ENCODE measurements at regions not wholly inside any gene's neighbourhood (a gene's known extent, or its start where the extent isn't known, plus 50 kb on each side); places are given as distances from the start of the nearest gene placed in this dataset.

DNA sequence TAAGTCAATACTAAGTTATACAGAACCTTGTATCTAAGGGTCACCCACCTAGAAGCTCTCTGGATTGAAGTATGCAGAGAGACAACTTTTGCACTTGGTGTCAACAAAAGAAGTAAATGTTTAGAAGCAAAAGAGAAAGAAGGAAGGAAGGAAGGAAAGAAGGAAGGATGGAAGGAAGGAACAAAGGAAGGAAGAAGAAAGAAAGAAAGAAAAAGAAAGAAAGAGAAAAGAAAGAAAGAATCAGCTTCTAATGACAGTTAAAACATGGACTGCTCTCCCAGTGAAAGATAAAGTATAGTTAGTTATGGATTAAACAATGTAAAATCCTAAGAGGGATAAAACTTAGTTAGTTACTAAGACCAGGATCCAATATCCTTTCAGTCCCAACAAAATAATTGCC, 613.8 kb upstream of the NR2F2 start (continued):
- TF ChIP-seq, protein P1, sequence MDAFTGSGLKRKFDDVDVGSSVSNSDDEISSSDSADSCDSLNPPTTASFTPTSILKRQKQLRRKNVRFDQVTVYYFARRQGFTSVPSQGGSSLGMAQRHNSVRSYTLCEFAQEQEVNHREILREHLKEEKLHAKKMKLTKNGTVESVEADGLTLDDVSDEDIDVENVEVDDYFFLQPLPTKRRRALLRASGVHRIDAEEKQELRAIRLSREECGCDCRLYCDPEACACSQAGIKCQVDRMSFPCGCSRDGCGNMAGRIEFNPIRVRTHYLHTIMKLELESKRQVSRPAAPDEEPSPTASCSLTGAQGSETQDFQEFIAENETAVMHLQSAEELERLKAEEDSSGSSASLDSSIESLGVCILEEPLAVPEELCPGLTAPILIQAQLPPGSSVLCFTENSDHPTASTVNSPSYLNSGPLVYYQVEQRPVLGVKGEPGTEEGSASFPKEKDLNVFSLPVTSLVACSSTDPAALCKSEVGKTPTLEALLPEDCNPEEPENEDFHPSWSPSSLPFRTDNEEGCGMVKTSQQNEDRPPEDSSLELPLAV (CRISPR knock-in tag; conservative IDR thresholded peaks at IDR 0.05; ENCODE audit: low read depth): no peak
- no peak for TF ChIP-seq KLF13 (CRISPR knock-in tag; IDR thresholded peaks at IDR 0.05)
- no peak for TF ChIP-seq TBP (CRISPR knock-in tag; IDR thresholded peaks at IDR 0.05)
- TF ChIP-seq, protein P2, sequence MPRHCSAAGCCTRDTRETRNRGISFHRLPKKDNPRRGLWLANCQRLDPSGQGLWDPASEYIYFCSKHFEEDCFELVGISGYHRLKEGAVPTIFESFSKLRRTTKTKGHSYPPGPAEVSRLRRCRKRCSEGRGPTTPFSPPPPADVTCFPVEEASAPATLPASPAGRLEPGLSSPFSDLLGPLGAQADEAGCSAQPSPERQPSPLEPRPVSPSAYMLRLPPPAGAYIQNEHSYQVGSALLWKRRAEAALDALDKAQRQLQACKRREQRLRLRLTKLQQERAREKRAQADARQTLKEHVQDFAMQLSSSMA (CRISPR knock-in tag; IDR thresholded peaks at IDR 0.05): no peak
- TF ChIP-seq NFKB2 (CRISPR knock-in tag; IDR thresholded peaks at IDR 0.05; ENCODE audit: borderline replicate concordance): no peak
- TF ChIP-seq KDM5A (IDR thresholded peaks at IDR 0.05; ENCODE audit: borderline replicate concordance, low read length): no peak
- no peak for TF ChIP-seq ISX (CRISPR knock-in tag; conservative IDR thresholded peaks at IDR 0.05)
- no peak for TF ChIP-seq TCF7 (IDR thresholded peaks at IDR 0.05; ENCODE audit: low read depth)
- TF ChIP-seq ZNF121 (CRISPR knock-in tag; IDR thresholded peaks at IDR 0.05): no peak
- TF ChIP-seq ZNF282 (IDR thresholded peaks at IDR 0.05; ENCODE audit: partially characterized antibody): no peak
- TF ChIP-seq ZBTB7A (CRISPR knock-in tag; IDR thresholded peaks at IDR 0.05): no peak
- TF ChIP-seq, protein P3, sequence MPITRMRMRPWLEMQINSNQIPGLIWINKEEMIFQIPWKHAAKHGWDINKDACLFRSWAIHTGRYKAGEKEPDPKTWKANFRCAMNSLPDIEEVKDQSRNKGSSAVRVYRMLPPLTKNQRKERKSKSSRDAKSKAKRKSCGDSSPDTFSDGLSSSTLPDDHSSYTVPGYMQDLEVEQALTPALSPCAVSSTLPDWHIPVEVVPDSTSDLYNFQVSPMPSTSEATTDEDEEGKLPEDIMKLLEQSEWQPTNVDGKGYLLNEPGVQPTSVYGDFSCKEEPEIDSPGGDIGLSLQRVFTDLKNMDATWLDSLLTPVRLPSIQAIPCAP (CRISPR knock-in tag; IDR thresholded peaks at IDR 0.05; ENCODE audit: low read depth): no peak
- no peak for TF ChIP-seq LCORL (IDR thresholded peaks at IDR 0.05)
- TF ChIP-seq LCORL (CRISPR knock-in tag; IDR thresholded peaks at IDR 0.05): no peak
